HUES48 (cell line): ENCODE measurements at regions not wholly inside any gene's neighbourhood (a gene's known extent, or its start where the extent isn't known, plus 50 kb on each side); places are given as distances from the start of the nearest gene placed in this dataset.
"Not testable (repeated sequence)": the region's sequence is repeated elsewhere in the genome, so short reads cannot be mapped to it uniquely, and the experiment has no call there.

Experiments
- H3K27ac ChIP-seq: one replicate; pipeline ENCODE4 v1.7.0; 2013; ENCODE audit warnings: low read depth, low read length, inconsistent platforms
- H3K27me3 ChIP-seq: 2 replicates; pipeline ENCODE4 v1.6.1; 2013; ENCODE audit warnings: mild to moderate bottlenecking, low read length; ENCODE audit not compliant: control insufficient read depth, insufficient read depth
- H3K36me3 ChIP-seq: 2 replicates; pipeline ENCODE4 v1.6.1; 2013; ENCODE audit warnings: low read length; ENCODE audit not compliant: control insufficient read depth, insufficient read depth
- H3K4me1 ChIP-seq: 2 replicates; pipeline ENCODE4 v1.6.1; 2013; ENCODE audit warnings: mild to moderate bottlenecking, low read length; ENCODE audit not compliant: control insufficient read depth, insufficient read depth
- H3K4me3 ChIP-seq: 2 replicates; pipeline ENCODE4 v1.5.1; 2013; ENCODE audit warnings: mild to moderate bottlenecking, low read depth, low read length
- H3K9ac ChIP-seq: 2 replicates; pipeline ENCODE4 v1.6.1; 2013; ENCODE audit warnings: mild to moderate bottlenecking, low read depth, low read length, moderate library complexity
- H3K9me3 ChIP-seq: 2 replicates; pipeline ENCODE4 v1.6.1; 2013; ENCODE audit warnings: low read length; ENCODE audit not compliant: control insufficient read depth, insufficient read depth

GRCh38 chr15:69707241-69707640, 254.6 kb downstream of the RPLP1 start:
- H3K36me3 ChIP-seq, H3K27me3 ChIP-seq, H3K4me1 ChIP-seq, H3K4me3 ChIP-seq, H3K9ac ChIP-seq, H3K27ac ChIP-seq: not testable (repeated sequence)
- H3K9me3 ChIP-seq = peaks cover 11% of the 10 kb centered on the region

GRCh38 chr15:69708436-69709122, 256.0 kb downstream of the RPLP1 start:
- not testable (repeated sequence) for H3K9ac ChIP-seq, H3K4me3 ChIP-seq, H3K27me3 ChIP-seq, H3K27ac ChIP-seq, H3K36me3 ChIP-seq, H3K4me1 ChIP-seq
- H3K9me3 ChIP-seq = peaks cover 11% of the 10 kb centered on the region

- H3K4me3 ChIP-seq = no peak overlapping the region
- H3K27me3 ChIP-seq = no peaks in the 10 kb centered on the region
- H3K9me3 ChIP-seq = peaks cover 8% of the 10 kb centered on the region; the same call in 1 of the 2 replicates
- no peaks in the 10 kb centered on the region for H3K4me1 ChIP-seq
- H3K27ac ChIP-seq = no peak overlapping the region
- no peak overlapping the region for H3K9ac ChIP-seq
- H3K36me3 ChIP-seq = no peaks in the 10 kb centered on the region
Observed at GRCh38 chr15:69712991-69713390, 260.4 kb downstream of the RPLP1 start.

DNA sequence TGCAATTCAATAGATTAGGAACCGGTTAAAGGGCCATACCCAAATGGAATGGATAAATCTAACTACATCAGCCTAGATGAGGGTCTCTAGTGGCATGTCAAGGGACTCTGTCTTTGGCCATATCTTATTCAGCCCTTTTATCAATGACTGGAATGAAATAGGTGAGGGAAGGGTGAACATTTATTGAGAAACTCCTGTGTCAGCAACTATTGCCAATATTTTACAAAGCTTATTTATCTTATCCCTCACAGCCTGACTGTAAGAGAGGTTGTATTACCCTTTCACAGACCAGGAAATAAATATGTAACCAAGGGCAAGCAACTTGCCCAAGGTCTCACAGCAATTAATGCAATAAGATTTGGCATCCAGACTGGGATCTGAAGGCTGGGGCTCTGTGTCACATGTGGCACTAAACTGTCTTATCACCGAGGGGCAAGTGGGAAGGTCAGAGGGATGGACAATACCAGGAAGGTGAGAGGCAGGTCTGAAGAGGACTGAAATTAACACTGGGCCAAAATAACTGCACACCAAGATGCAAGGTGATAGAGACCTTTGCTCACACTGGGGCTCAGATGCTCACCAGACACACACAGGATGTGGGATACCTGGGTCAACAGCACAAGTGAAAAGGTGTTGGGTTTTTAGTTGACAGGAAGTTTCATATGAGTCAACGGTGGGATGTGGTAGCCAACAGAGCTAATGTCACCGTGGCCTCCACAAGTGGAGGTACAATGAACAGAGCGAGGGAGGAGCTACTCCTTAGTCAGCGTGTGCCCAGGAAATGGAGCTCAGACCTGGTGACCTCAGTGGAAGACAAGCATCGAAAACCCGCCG, 261.3 kb downstream of the RPLP1 start:
- no peak overlapping the region for H3K9ac ChIP-seq
- no peaks in the 10 kb centered on the region for H3K4me1 ChIP-seq
- peaks cover 4% of the 10 kb centered on the region; the same call in 1 of the 2 replicates for H3K9me3 ChIP-seq
- no peak overlapping the region for H3K4me3 ChIP-seq
- H3K27ac ChIP-seq = no peak overlapping the region
- no peaks in the 10 kb centered on the region for H3K27me3 ChIP-seq
- no peaks in the 10 kb centered on the region for H3K36me3 ChIP-seq

DNA sequence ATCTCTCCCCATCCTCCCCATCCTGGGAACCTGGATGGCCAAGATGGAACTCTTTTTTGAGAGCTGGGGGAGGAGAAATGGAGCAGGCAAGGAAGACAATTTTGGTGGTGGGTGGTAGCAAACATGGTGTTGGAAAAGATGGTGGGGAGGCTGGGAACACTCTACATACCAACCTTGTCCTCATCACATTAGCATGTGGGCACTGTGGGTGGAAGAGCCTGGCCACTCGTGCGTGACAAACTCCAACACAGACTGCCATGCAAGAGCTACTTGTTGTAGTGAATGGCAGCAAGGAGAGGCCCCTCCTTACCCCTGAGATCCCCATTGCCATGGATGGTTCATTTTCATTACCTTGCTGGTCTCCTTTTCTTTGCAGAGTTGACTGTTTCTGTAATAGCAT, 262.6 kb downstream of the RPLP1 start:
- no peaks in the 10 kb centered on the region for H3K9me3 ChIP-seq
- no peak overlapping the region for H3K9ac ChIP-seq
- no peak overlapping the region for H3K27ac ChIP-seq
- no peaks in the 10 kb centered on the region for H3K4me1 ChIP-seq
- no peaks in the 10 kb centered on the region for H3K36me3 ChIP-seq
- H3K27me3 ChIP-seq = no peaks in the 10 kb centered on the region
- H3K4me3 ChIP-seq = no peak overlapping the region

GRCh38 chr15:69718436-69718835, 265.8 kb downstream of the RPLP1 start:
- Histone ChIP-seq H3K27me3 (no peaks in the 10 kb centered on the region), H3K9ac (no peak overlapping the region), H3K27ac (no peak overlapping the region), H3K36me3 (no peaks in the 10 kb centered on the region), H3K9me3 (no peaks in the 10 kb centered on the region), H3K4me1 (no peaks in the 10 kb centered on the region), H3K4me3 (no peak overlapping the region)

- Histone ChIP-seq H3K4me3 (no peak overlapping the region), H3K36me3 (no peaks in the 10 kb centered on the region), H3K9me3 (no peaks in the 10 kb centered on the region), H3K4me1 (no peaks in the 10 kb centered on the region), H3K9ac (no peak overlapping the region), H3K27me3 (no peaks in the 10 kb centered on the region), H3K27ac (no peak overlapping the region)
Observed at GRCh38 chr15:69718916-69719315, 266.3 kb downstream of the RPLP1 start.

DNA sequence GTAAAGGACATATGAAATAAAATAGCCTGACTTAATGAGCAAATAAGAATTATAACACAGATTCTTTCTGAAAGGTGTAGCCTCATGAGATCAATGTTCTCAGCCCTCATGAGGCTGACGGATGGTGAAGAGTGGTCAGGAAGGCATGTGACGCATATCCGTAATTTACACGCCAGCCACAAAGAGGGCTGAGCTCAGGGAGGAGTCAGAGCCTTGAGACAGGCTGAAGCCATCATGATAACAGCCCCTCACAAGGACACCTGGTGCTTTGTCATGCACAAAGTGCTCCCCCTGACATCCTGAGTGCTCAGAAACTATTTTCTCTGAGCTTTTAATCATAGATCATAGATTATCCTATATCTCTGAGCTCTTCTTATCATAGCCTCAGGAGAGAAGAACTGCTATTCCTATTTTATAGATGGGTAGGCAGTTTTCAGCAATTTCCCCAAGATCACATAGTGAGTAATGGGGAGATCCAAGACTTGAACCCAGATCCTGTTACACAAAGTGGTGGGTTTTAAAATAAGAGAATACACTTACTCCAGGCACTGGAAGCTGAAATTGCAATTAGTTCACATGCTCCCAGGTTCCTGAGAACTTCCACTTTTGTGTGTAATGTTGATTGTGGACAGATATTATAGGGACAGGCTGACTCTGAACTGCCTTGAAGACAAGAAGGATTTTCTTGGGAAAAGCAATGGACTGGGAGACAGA, 267.1 kb downstream of the RPLP1 start:
- Histone ChIP-seq H3K9ac (no peak overlapping the region), H3K27ac (no peak overlapping the region), H3K27me3 (no peaks in the 10 kb centered on the region)

GRCh38 chr15:69720536-69720935, 267.9 kb downstream of the RPLP1 start:
- Histone ChIP-seq H3K9me3 (no peaks in the 10 kb centered on the region), H3K27ac (no peak overlapping the region), H3K4me3 (no peak overlapping the region), H3K4me1 (no peaks in the 10 kb centered on the region), H3K27me3 (peaks cover under 1% of the 10 kb centered on the region; the same call in 1 of the 2 replicates), H3K9ac (no peak overlapping the region), H3K36me3 (no peaks in the 10 kb centered on the region)

More for the DNA sequence above, 267.1 kb downstream of the RPLP1 start:
- Histone ChIP-seq H3K4me1 (no peaks in the 10 kb centered on the region), H3K9me3 (no peaks in the 10 kb centered on the region), H3K4me3 (no peak overlapping the region), H3K36me3 (no peaks in the 10 kb centered on the region)

GRCh38 chr15:69722924-69723323, 270.3 kb downstream of the RPLP1 start:
- H3K4me1 ChIP-seq = peaks cover 13% of the 10 kb centered on the region; the same call in 1 of the 2 replicates
- no peaks in the 10 kb centered on the region for H3K36me3 ChIP-seq
- H3K9ac ChIP-seq = no peak overlapping the region
- no peak overlapping the region for H3K27ac ChIP-seq
- no peaks in the 10 kb centered on the region for H3K9me3 ChIP-seq
- H3K27me3 ChIP-seq = peaks cover 3% of the 10 kb centered on the region; the same call in 1 of the 2 replicates
- H3K4me3 ChIP-seq = no peak overlapping the region
